ENCODE measurements at regions not wholly inside any gene's neighbourhood (a gene's known extent, or its start where the extent isn't known, plus 50 kb on each side); places are given as distances from the start of the nearest gene placed in this dataset.

GRCh38 chr3:124584245-124584551 is 146.1 kb upstream of the UMPS start:
- H3K56ac ChIP-seq (replicated peaks; ENCODE audit: insufficient read length, low read depth, low read length): no peak overlapping the region
- POLR2A ChIA-PET (ENCODE audit: partially characterized antibody): no interaction called here
- FAIRE-seq: no peak
- H4K8ac ChIP-seq (ENCODE audit: extremely low read depth, insufficient read depth, low read length): peak overlapping the region; percentile 87; the same call in 1 of the 2 replicates
- H3K14ac ChIP-seq (ENCODE audit: insufficient read length): no peak overlapping the region
- no peak overlapping the region for H2BK20ac ChIP-seq (ENCODE audit: low read length)
- CTCF ChIA-PET (ENCODE audit: partially characterized antibody): interaction anchor here (1.9 to 2.5 kb wide), 4 partner anchors 14 to 105 kb away, joined by 7 to 11 read pairs (median 8); no protein-coding TSS in a partner anchor
- peaks cover 21% of the 10 kb centered on the region; the same call in 1 of the 2 replicates for H3K23me2 ChIP-seq (ENCODE audit: low read depth, low read length)
- H4K5ac ChIP-seq (ENCODE audit: insufficient read length, low read depth, low read length): no peak overlapping the region
- no peak overlapping the region for H2BK5ac ChIP-seq (ENCODE audit: low read depth, low read length)
- no peaks in the 10 kb centered on the region for H3K36me3 ChIP-seq (ENCODE audit: control insufficient read depth in 2 of 4, insufficient read depth in 4 of 4, low read length in 3 of 4)
- H2AFZ ChIP-seq (ENCODE audit: low read length): no peak overlapping the region; the same call in 1 of the 2 replicates
- H3K4ac ChIP-seq (replicated peaks; ENCODE audit: insufficient read length, low read depth, low read length): no peak overlapping the region
- H3K27me3 ChIP-seq (replicated peaks in 1 of 4; ENCODE audit: control insufficient read depth in 3 of 4, extremely low read depth in 1 of 4, insufficient read depth in 3 of 4, low read length in 3 of 4): peaks cover 12 to 34% (median 31%) of the 10 kb centered on the region in 4 experiments
- peak overlapping the region; percentile 86 to 97 for H3K4me2 ChIP-seq (ENCODE audit: insufficient read depth in 1 of 2, low read depth in 2 of 2, low read length in 2 of 2)
- DNase-seq (ENCODE audit: low read depth in 1 of 2, low spot score in 2 of 2): no peak
- 8% methylated on average over 6 of the region's 9 CpGs; no CpG with 5 or more reads in 1 of the 2 experiments for WGBS, 2 experiments (ENCODE audit: extremely low coverage in 1 of 2, insufficient coverage in 1 of 2, insufficient read length in 1 of 2, insufficient replicate concordance in 2 of 2, low coverage in 1 of 2, low lambda C conversion rate in 2 of 2, missing lambda C conversion rate in 1 of 2)
- H3K9ac ChIP-seq (replicated peaks in 1 of 4; ENCODE audit: extremely low read depth in 1 of 4, low read depth in 3 of 4, low read length in 3 of 4): no peak overlapping the region
- H3K4me3 ChIP-seq (ENCODE audit: extremely low read depth in 1 of 4, insufficient read depth in 2 of 4, low read depth in 3 of 4, low read length in 4 of 4): peak overlapping the region; percentile 48 to 65 (median 61); a peak in 6 of 8 replicates
- no peak overlapping the region for H4K91ac ChIP-seq (replicated peaks; ENCODE audit: insufficient read length, low read length)
- H3K9me3 ChIP-seq (ENCODE audit: insufficient read depth in 2 of 2, low read depth in 1 of 2, low read length in 1 of 2): no peaks in the 10 kb centered on the region
- no peak overlapping the region for H2AK5ac ChIP-seq (ENCODE audit: low read depth, low read length)
- no peak overlapping the region for H3K18ac ChIP-seq (ENCODE audit: extremely low read depth, low read length)
- no peaks in the 10 kb centered on the region for H3K79me1 ChIP-seq (ENCODE audit: low read depth, low read length)
- H2BK15ac ChIP-seq (ENCODE audit: low read length): no peak overlapping the region
- no peak overlapping the region for H2BK120ac ChIP-seq (replicated peaks; ENCODE audit: low read depth, low read length)
- peaks cover 8 to 22% (median 15%) of the 10 kb centered on the region in 4 experiments for H3K4me1 ChIP-seq (replicated peaks in 1 of 4; ENCODE audit: control insufficient read depth in 3 of 4, insufficient read depth in 4 of 4, low read length in 3 of 4)
- no peaks in the 10 kb centered on the region for H3K79me2 ChIP-seq (ENCODE audit: control insufficient read depth in 1 of 2, insufficient read depth in 2 of 2, low read length in 2 of 2)
- H2BK12ac ChIP-seq (ENCODE audit: low read depth, low read length): 0 out of 2 replicates have a peak overlapping the region, but pooled peaks have one; percentile 77
- no peak overlapping the region for H3K23ac ChIP-seq (ENCODE audit: insufficient read length)
- H4K20me1 ChIP-seq (replicated peaks in 1 of 2; ENCODE audit: control insufficient read depth in 1 of 2, insufficient read depth in 2 of 2, low read length in 2 of 2): no peaks in the 10 kb centered on the region
- TF ChIP-seq RAD21 (IDR thresholded peaks at IDR 0.05 in 1 of 2, conservative IDR thresholded peaks at IDR 0.05 in 1 of 2; ENCODE audit: low read depth in 2 of 2, low read length in 2 of 2) (no peak), SIN3A (conservative IDR thresholded peaks at IDR 0.05 in 1 of 2, IDR thresholded peaks at IDR 0.05 in 1 of 2; ENCODE audit: low read depth in 1 of 2, low read length in 2 of 2) (no peak), KDM1A (IDR thresholded peaks at IDR 0.05; ENCODE audit: borderline replicate concordance, low read length) (no peak), HDAC2 (IDR thresholded peaks at IDR 0.05; ENCODE audit: borderline replicate concordance in 1 of 2, low read depth in 2 of 2, low read length in 2 of 2) (no peak), TCF12 (IDR thresholded peaks at IDR 0.05; ENCODE audit: low read depth, low read length) (no peak), NANOG (IDR thresholded peaks at IDR 0.05; ENCODE audit: insufficient read depth, low read depth, low read length, poor library complexity, severe bottlenecking) (no peak), GTF2F1 (IDR thresholded peaks at IDR 0.05; ENCODE audit: borderline replicate concordance, low read depth, low read length) (no peak), JUND (IDR thresholded peaks at IDR 0.05; ENCODE audit: low read length) (no peak), RNF2 (IDR thresholded peaks at IDR 0.05; ENCODE audit: borderline replicate concordance, low read depth, low read length, missing control alignments, poor library complexity, severe bottlenecking) (no peak), CHD1 (IDR thresholded peaks at IDR 0.05; ENCODE audit: low read depth, low read length) (no peak), SP4 (IDR thresholded peaks at IDR 0.05; ENCODE audit: low read length) (no peak)
- H3K27ac ChIP-seq (ENCODE audit: low read depth, low read length): no peak overlapping the region
